IPS-18c (cell line): ENCODE measurements at regions not wholly inside any gene's neighbourhood (a gene's known extent, or its start where the extent isn't known, plus 50 kb on each side); places are given as distances from the start of the nearest gene placed in this dataset.
"Not testable (repeated sequence)": the region's sequence is repeated elsewhere in the genome, so short reads cannot be mapped to it uniquely, and the experiment has no call there.

Source experiments
- H3K4me3 ChIP-seq: 2 replicates; pipeline ENCODE4 v1.7.0; 2013; ENCODE audit warnings: low read depth, mild to moderate bottlenecking, low read length, moderate library complexity; ENCODE audit not compliant: insufficient read depth
- H3K9me3 ChIP-seq: one replicate; pipeline ENCODE4 v1.6.1; 2013; ENCODE audit warnings: mild to moderate bottlenecking, low read length, moderate library complexity; ENCODE audit not compliant: control insufficient read depth, insufficient read depth

GRCh38 chr3:166556955-166557354, 719.7 kb upstream of the BCHE start:
- no peaks in the 10 kb centered on the region for H3K9me3 ChIP-seq
- H3K4me3 ChIP-seq: no peak overlapping the region

DNA sequence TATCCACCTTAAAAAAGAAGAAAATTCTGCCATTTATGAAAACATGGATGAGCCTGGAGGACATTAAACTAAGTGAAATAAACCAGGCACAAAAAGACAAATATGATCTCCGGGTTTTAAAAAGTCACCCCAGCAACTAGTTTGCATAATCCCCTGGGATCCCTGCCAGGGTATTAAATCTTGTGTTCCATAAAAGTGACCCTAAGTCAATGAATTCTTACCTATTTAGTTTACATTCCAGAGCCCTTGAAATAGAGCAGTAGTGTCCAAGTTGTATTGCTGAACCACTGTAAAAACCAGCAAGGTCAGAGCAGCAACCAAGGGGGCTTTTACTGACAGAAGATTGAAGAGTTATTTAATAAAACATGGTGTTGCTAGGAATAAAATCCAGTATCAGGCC, 716.8 kb upstream of the BCHE start:
- Histone ChIP-seq H3K9me3 (peaks cover 2% of the 10 kb centered on the region), H3K4me3 (no peak overlapping the region)

DNA sequence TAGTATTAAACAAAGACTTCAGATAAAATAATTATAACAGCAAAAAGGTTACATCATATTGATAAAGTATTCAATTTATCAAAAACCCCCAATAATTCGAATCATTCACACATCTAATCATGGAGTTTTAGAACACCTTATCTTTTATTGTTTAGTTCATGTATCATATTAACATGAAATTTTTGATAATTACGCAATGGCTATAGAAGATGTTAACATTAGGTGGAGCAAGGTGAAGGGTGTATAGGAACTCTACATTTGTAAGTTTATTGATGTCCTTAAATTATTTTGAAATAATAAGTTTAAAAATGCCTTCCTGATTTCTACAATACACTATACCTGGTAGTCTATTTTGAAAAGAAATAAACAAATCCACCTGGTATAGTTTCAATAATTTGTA, 696.5 kb upstream of the BCHE start:
- H3K4me3 ChIP-seq: no peak overlapping the region
- H3K9me3 ChIP-seq: peaks cover 4% of the 10 kb centered on the region

GRCh38 chr3:166531730-166532129, 694.5 kb upstream of the BCHE start:
- no peak overlapping the region for H3K4me3 ChIP-seq
- peaks cover 4% of the 10 kb centered on the region for H3K9me3 ChIP-seq

- Histone ChIP-seq H3K4me3 (no peak overlapping the region), H3K9me3 (peaks cover 4% of the 10 kb centered on the region)
Observed at GRCh38 chr3:166527325-166527724, 690.1 kb upstream of the BCHE start.

DNA sequence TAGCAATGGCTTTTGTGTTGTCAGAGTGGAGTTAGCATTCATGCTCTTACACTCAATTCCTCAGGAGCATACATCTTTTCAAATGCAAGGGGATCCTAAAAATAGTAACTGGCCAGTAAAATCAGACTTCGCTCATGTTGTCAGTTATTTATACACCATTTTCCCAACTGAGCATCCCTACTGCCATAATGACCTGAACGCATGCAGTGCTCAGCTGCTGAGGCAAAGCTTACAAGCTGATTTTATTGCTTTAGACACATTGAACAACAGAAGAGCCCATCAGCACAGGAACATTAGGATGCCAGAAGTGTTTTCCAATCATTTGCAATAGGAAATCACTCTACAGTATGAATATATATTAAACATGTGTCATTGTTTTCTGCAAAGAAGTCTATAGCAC, 689.7 kb upstream of the BCHE start:
- no peak overlapping the region for H3K4me3 ChIP-seq
- H3K9me3 ChIP-seq: peaks cover 4% of the 10 kb centered on the region

GRCh38 chr3:166522017-166522416, 684.8 kb upstream of the BCHE start:
- Histone ChIP-seq H3K9me3 (no peaks in the 10 kb centered on the region), H3K4me3 (no peak overlapping the region)

GRCh38 chr3:166519443-166519842, 682.2 kb upstream of the BCHE start:
- no peak overlapping the region for H3K4me3 ChIP-seq
- H3K9me3 ChIP-seq: no peaks in the 10 kb centered on the region

- H3K9me3 ChIP-seq: no peaks in the 10 kb centered on the region
- H3K4me3 ChIP-seq: no peak overlapping the region
Observed at GRCh38 chr3:166518040-166518439, 680.8 kb upstream of the BCHE start.

DNA sequence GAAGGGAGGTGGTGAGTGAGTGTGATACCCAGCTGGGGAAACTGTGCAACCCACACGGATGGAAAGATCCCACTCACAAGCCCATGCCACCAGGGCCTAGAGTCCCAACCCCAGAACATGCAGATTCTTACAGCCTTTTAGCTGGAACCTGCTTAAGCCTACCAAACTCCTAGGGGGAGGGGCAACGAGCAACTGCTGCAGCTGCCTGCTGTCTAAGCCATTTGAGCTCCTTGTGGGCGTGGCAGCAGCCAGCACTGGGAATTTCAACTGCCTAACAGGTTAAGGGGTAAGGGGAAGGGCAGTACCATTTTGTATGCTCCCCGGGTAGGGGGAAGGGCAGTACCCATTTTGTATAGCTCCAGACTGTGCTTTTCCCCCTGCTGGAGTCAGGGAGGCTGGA, 673.2 kb upstream of the BCHE start:
- Histone ChIP-seq H3K4me3 (no peak overlapping the region), H3K9me3 (peaks cover 4% of the 10 kb centered on the region)

DNA sequence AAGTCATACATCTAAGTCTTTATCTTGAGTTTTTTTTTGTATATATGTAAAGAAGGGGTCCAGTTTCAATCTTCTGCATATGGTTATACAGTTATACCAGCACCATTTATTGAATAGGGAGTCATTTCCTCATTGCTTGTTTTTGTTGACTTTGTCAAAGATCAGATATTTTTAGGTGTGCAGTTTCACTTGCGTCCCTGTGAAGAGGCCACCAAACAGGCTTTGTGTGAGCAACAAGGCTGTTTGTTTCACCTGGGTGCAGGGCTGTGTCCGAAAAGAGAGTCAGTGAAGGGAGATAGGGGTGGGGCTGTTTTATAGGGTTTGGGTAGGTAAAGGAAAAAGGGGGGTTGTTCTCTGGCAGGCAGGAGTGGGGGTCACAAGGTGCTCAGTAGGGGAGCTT, 663.2 kb upstream of the BCHE start:
- not testable (repeated sequence) for H3K9me3 ChIP-seq, H3K4me3 ChIP-seq

DNA sequence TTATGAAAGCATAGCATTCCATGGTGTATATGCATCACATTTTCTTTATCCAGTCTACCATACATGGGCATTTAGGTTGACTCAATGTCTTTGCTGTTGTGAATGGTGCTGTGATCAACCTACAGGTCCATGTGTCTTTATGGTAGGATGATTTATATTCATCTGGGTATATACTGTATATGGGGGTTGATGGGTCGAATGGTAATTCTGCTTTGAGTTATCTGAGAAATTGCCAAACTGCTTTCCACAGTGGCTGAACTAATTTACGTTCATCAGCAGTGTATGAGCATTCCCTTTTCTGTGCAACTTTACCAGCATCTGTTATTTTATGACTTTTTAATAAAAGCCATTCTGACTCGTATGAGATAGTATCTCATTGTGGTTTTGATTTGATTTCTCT, 662.4 kb upstream of the BCHE start:
- no peaks in the 10 kb centered on the region for H3K9me3 ChIP-seq
- no peak overlapping the region for H3K4me3 ChIP-seq

GRCh38 chr3:166498446-166498845, 661.2 kb upstream of the BCHE start:
- Histone ChIP-seq H3K4me3 (no peak overlapping the region), H3K9me3 (no peaks in the 10 kb centered on the region)

DNA sequence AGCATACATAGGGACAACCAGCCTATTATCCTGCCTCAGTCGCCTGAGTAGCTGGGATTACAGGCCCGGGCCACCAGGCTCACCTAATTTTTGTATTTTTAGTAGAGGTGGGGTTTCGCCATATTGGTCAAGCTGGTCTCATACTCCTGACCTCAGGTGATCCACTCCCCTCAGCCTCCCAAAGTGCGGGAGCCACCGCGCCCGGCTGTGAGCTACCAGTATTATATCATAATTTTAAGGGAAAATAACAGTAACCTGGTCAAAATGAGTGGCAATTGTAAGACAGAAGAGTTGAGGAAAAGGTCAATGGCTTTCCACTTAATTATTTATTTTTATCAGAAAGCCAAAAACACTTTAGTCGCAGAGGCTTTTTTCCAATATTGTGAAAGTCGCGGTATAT, 652.6 kb upstream of the BCHE start:
- no peaks in the 10 kb centered on the region for H3K9me3 ChIP-seq
- no peak overlapping the region for H3K4me3 ChIP-seq

GRCh38 chr3:166488977-166489672, 651.9 kb upstream of the BCHE start:
- Histone ChIP-seq H3K4me3 (no peak overlapping the region), H3K9me3 (no peaks in the 10 kb centered on the region)

DNA sequence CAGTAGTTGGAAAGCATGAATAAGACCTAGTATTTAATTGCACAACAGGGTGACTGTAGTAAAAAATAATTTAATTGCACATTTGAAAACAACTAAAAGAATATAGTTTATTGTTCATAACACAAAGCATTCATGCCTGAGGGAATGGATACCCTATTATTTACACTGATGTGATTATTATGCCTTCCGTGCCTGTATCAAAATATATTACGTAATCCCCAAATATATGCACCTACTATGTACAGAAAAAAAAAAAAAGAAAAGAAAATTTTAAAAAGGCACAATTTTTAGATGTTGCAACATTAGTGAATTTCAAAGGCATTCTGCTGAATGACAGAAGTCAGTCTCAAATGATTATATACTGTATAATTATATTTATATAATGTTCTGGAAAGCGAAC, 647.2 kb upstream of the BCHE start:
- Histone ChIP-seq H3K9me3 (no peaks in the 10 kb centered on the region), H3K4me3 (no peak overlapping the region)

GRCh38 chr3:166481340-166481739, 644.1 kb upstream of the BCHE start:
- H3K9me3 ChIP-seq: no peaks in the 10 kb centered on the region
- H3K4me3 ChIP-seq: no peak overlapping the region

- Histone ChIP-seq H3K9me3 (no peaks in the 10 kb centered on the region), H3K4me3 (no peak overlapping the region)
Observed at GRCh38 chr3:166478356-166478755, 641.1 kb upstream of the BCHE start.

DNA sequence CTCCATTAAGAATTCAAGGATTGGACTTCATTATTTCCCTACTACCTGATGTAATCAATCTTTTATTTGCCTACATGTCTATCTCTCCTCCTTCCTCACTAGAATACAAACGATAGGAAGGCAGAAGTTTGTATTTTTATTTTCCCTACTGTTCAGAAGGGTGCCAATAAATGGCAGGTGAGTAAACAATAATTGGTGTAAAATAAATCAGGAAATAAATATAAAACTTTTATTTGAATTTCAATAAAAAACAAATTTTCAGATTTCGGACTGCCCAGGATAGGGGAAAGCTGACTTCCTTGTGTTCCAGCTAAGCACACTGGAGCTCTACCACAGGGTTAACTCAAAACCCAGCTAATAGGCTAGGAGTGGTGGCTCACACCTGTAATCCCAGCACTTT, 636.3 kb upstream of the BCHE start:
- H3K4me3 ChIP-seq: no peak overlapping the region
- no peaks in the 10 kb centered on the region for H3K9me3 ChIP-seq
